IMR-90 (cell line): ENCODE measurements at regions not wholly inside any gene's neighbourhood (a gene's known extent, or its start where the extent isn't known, plus 50 kb on each side); places are given as distances from the start of the nearest gene placed in this dataset.

ENCODE experiments used
- MXI1 ChIP-seq: IDR thresholded peaks from 2 replicates; pipeline ENCODE4 v1.6.1; 2012; ENCODE audit warnings: low read depth, mild to moderate bottlenecking, low read length, moderate library complexity, borderline replicate concordance
- POLR2A ChIP-seq: IDR thresholded peaks from 2 replicates; pipeline ENCODE4 v1.6.1; 2012; ENCODE audit warnings: mild to moderate bottlenecking, low read depth, low read length
- RAD21 ChIP-seq: IDR thresholded peaks from 2 replicates; pipeline ENCODE4 v1.6.1; 2012; ENCODE audit warnings: low read length, improper control_type of control experiment
- SMC3 ChIP-seq: fragments of 150-350 bp; IDR thresholded peaks from 2 replicates; pipeline ENCODE4 v1.6.1; 2016; ENCODE audit warnings: low read depth, mild to moderate bottlenecking, antibody characterized with exemption, low read length, moderate library complexity
- TF ChIP-seq, protein P1 (sequence below): conservative IDR thresholded peaks from 2 replicates; pipeline ENCODE4 v1.5.1; 2012; ENCODE audit warnings: mild to moderate bottlenecking, low read depth, low read length, improper control_type of control experiment
- TF ChIP-seq, protein P2 (sequence below): fragments of 150-350 bp; IDR thresholded peaks from 2 replicates; pipeline ENCODE4 v1.6.1; 2017; ENCODE audit warnings: mild to moderate bottlenecking, antibody characterized with exemption, low read length, low read depth

DNA sequence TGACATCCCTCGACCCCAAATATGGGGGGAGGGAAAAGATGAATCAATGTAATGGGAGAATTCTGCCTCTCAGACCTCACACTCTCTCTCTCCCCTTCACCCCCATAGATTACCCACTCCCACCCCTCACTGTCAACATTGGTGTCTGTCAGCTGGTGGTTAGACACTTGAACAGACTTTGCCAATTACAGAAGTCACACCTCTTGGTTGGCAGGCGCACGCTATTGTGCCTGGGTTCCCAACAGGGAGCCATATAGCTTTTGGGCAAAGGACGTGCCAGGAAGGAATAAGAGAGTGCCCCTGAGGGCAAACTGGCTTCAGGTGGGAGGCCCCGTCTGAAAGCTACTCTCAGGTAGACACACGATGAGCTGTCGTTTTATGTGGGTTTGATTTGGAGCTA is 54.1 kb upstream of the FYN start:
- TF ChIP-seq POLR2A (no peak), RAD21 (no peak), SMC3 (no peak), MXI1 (no peak)
- TF ChIP-seq, protein P1, sequence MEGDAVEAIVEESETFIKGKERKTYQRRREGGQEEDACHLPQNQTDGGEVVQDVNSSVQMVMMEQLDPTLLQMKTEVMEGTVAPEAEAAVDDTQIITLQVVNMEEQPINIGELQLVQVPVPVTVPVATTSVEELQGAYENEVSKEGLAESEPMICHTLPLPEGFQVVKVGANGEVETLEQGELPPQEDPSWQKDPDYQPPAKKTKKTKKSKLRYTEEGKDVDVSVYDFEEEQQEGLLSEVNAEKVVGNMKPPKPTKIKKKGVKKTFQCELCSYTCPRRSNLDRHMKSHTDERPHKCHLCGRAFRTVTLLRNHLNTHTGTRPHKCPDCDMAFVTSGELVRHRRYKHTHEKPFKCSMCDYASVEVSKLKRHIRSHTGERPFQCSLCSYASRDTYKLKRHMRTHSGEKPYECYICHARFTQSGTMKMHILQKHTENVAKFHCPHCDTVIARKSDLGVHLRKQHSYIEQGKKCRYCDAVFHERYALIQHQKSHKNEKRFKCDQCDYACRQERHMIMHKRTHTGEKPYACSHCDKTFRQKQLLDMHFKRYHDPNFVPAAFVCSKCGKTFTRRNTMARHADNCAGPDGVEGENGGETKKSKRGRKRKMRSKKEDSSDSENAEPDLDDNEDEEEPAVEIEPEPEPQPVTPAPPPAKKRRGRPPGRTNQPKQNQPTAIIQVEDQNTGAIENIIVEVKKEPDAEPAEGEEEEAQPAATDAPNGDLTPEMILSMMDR = no peak
- TF ChIP-seq, protein P2, sequence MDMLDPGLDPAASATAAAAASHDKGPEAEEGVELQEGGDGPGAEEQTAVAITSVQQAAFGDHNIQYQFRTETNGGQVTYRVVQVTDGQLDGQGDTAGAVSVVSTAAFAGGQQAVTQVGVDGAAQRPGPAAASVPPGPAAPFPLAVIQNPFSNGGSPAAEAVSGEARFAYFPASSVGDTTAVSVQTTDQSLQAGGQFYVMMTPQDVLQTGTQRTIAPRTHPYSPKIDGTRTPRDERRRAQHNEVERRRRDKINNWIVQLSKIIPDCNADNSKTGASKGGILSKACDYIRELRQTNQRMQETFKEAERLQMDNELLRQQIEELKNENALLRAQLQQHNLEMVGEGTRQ = no peak
